HCT116 (cell line): ENCODE measurements at regions not wholly inside any gene's neighbourhood (a gene's known extent, or its start where the extent isn't known, plus 50 kb on each side); places are given as distances from the start of the nearest gene placed in this dataset.

Experiments
- ATAC-seq: fragments of 200-7000 bp; cut with Tn5 transposase; 2 replicates; pipeline ENCODE4 v1.9.1; 2020; ENCODE audit warnings: mild to moderate bottlenecking, moderate library complexity
- BruUV-seq: library from RNA; stranded (reverse); fragments of 400-500 nt; replicated peaks from 2 replicates; lab custom pipeline; 2021; lab: Mats Ljungman, UMichigan
- CTCF ChIA-PET: fragments of 300-600 bp; sonication (Branson Sonifier 250); formaldehyde crosslinking; loops from one replicate; lab custom pipeline; 2021; ENCODE audit warnings: antibody characterized with exemption; lab: Charles Lee
- POLR2A ChIA-PET: fragments of 300-600, 350-600 bp; sonication (Branson Sonifier 250); formaldehyde crosslinking; loops from one replicate; lab custom pipeline; 2021; ENCODE audit warnings: antibody characterized with exemption; lab: Charles Lee
- RAD21 ChIA-PET, 2 experiments: fragments of 300-600 bp; sonication (Branson Sonifier 250); formaldehyde crosslinking; loops; one replicate each; lab custom pipeline; 2023; ENCODE audit warnings: low total read pairs in 2 of 2; ENCODE audit not compliant: uncharacterized antibody in 2 of 2, unreplicated experiment in 2 of 2, low non-redundant PET in 1 of 2; lab: Charles Lee
- DNase-seq: peaks from one replicate; pipeline ENCODE4 v3.0.0-alpha.2; 2010; ENCODE audit warnings: low read depth, low spot score
- H2AFZ ChIP-seq: fragments of 200-600 bp; shearing (Covaris generic), sonication (generic); 2 replicates; pipeline ENCODE4 v1.6.1; 2017; ENCODE audit warnings: low read depth, mixed run types, mixed read lengths, antibody characterized with exemption, low read length; ENCODE audit not compliant: poor library complexity, severe bottlenecking
- H3K27ac ChIP-seq: 2 replicates; pipeline ENCODE4 v1.5.1; 2012; ENCODE audit warnings: low read depth, low read length
- H3K27me3 ChIP-seq: fragments of 200-600 bp; sonication (generic); 2 replicates; pipeline ENCODE4 v1.6.1; 2016; ENCODE audit warnings: mixed run types, low read length, mixed read lengths; ENCODE audit not compliant: insufficient read depth
- H3K36me3 ChIP-seq, 2 experiments: fragments of 200-500 bp in 1 of 2; fragments of 200-600 bp in 1 of 2; sonication (Bioruptor generic) in 1 of 2; sonication (generic) in 1 of 2; 2 replicates each; pipeline versions ENCODE4 v1.5.1 to v1.6.1; 2014 to 2016; ENCODE audit warnings: low read length in 2 of 2, inconsistent platforms in 1 of 2, mixed read lengths in 1 of 2, mixed run types in 1 of 2; ENCODE audit not compliant: insufficient read depth in 2 of 2, control insufficient read depth in 1 of 2
- H3K4me1 ChIP-seq, 2 experiments: fragments of 200-600 bp in 1 of 2; sonication (generic) in 1 of 2; 2 replicates each; pipeline versions ENCODE4 v1.5.1 to v1.6.1; 2012 to 2017; ENCODE audit warnings: low read length in 2 of 2, inconsistent platforms in 1 of 2, mild to moderate bottlenecking in 1 of 2, mixed read lengths in 1 of 2, mixed run types in 1 of 2, moderate library complexity in 1 of 2; ENCODE audit not compliant: insufficient read depth in 2 of 2, control insufficient read depth in 1 of 2
- H3K4me2 ChIP-seq: fragments of 200-600 bp; sonication (generic); 2 replicates; pipeline ENCODE4 v1.6.1; 2017; ENCODE audit warnings: mixed run types, low read length, mixed read lengths
- H3K4me3 ChIP-seq, 2 experiments: fragments of 200-600 bp in 1 of 2; sonication (generic) in 1 of 2; replicated peaks in 1 of 2; 2 replicates each; pipeline ENCODE4 v1.5.1; 2011 to 2016; ENCODE audit warnings: low read length in 2 of 2, control low read depth in 1 of 2, low read depth in 1 of 2, mild to moderate bottlenecking in 1 of 2, mixed read lengths in 1 of 2, mixed run types in 1 of 2
- H3K79me2 ChIP-seq: fragments of 200-600 bp; sonication (generic); 2 replicates; pipeline ENCODE4 v1.6.1; 2017; ENCODE audit warnings: mild to moderate bottlenecking, mixed run types, low read length, moderate library complexity, mixed read lengths; ENCODE audit not compliant: insufficient read depth
- H3K9ac ChIP-seq: fragments of 200-600 bp; sonication (generic); 2 replicates; pipeline ENCODE4 v1.6.1; 2016; ENCODE audit warnings: low read length, mixed read lengths
- H3K9me2 ChIP-seq: fragments of 200-600 bp; sonication (generic), shearing (Covaris generic); 2 replicates; pipeline ENCODE4 v1.6.1; 2017; ENCODE audit warnings: mixed run types, mild to moderate bottlenecking, moderate library complexity; ENCODE audit not compliant: insufficient read depth
- H3K9me3 ChIP-seq, 2 experiments: fragments of 200-500 bp in 1 of 2; fragments of 200-600 bp in 1 of 2; sonication (Bioruptor generic) in 1 of 2; sonication (generic) in 1 of 2; 2 replicates each; pipeline ENCODE4 v1.6.1; 2014 to 2017; ENCODE audit warnings: low read length in 2 of 2, mixed read lengths in 2 of 2, inconsistent platforms in 1 of 2, low read depth in 1 of 2, mild to moderate bottlenecking in 1 of 2, mixed run types in 1 of 2, moderate library complexity in 1 of 2; ENCODE audit not compliant: control insufficient read depth in 1 of 2, insufficient read depth in 1 of 2
- H4K20me1 ChIP-seq: fragments of 200-600 bp; sonication (generic), shearing (Covaris generic); 2 replicates; pipeline ENCODE4 v1.6.1; 2017; ENCODE audit warnings: mixed run types, mild to moderate bottlenecking, moderate library complexity; ENCODE audit not compliant: insufficient read depth
- ATF3 ChIP-seq: IDR thresholded peaks from 2 replicates; pipeline ENCODE4 v1.6.1; 2012
- CBX3 ChIP-seq: IDR thresholded peaks from 2 replicates; pipeline ENCODE4 v1.6.1; 2012; ENCODE audit warnings: low read depth
- EZH2 ChIP-seq: fragments of 200-600 bp; sonication (generic); IDR thresholded peaks from 2 replicates; pipeline ENCODE4 v1.6.1; 2017; ENCODE audit warnings: antibody characterized with exemption, mixed run types
- EZH2phosphoT487 ChIP-seq: fragments of 200-600 bp; IDR thresholded peaks from 2 replicates; pipeline ENCODE4 v1.6.1; 2018; ENCODE audit warnings: antibody characterized with exemption, borderline replicate concordance
- JUND ChIP-seq: IDR thresholded peaks from 2 replicates; pipeline ENCODE4 v1.6.1; 2012
- MAX ChIP-seq: IDR thresholded peaks from 2 replicates; pipeline ENCODE4 v1.6.1; 2012
- POLR2A ChIP-seq: IDR thresholded peaks from 2 replicates; pipeline ENCODE4 v1.7.0; 2011; ENCODE audit warnings: borderline replicate concordance; ENCODE audit not compliant: insufficient read depth, insufficient read length; ENCODE audit errors: extremely low read depth
- POLR2AphosphoS5 ChIP-seq: IDR thresholded peaks from 2 replicates; pipeline ENCODE4 v1.6.1; 2011; ENCODE audit warnings: mild to moderate bottlenecking, low read depth, low read length, moderate library complexity
- RAD21 ChIP-seq: IDR thresholded peaks from 2 replicates; pipeline ENCODE4 v1.6.1; 2012; ENCODE audit warnings: low read depth, mild to moderate bottlenecking
- SIN3A ChIP-seq: IDR thresholded peaks from 2 replicates; pipeline ENCODE4 v1.6.1; 2012; ENCODE audit warnings: low read depth
- ZFX ChIP-seq: fragments of 450-650 bp; IDR thresholded peaks from 2 replicates; pipeline ENCODE4 v1.6.1; 2017
- ZNF274 ChIP-seq: fragments of 200-500 bp; sonication (Bioruptor generic); IDR thresholded peaks from 2 replicates; pipeline ENCODE4 v1.6.1; 2014; ENCODE audit warnings: mild to moderate bottlenecking, low read depth, low read length, inconsistent platforms
- intact Hi-C: fragments of 100-400 bp; cut with micrococcal nuclease; formaldehyde crosslinking; loops from 2 replicates; pipeline ENCODE4 v1.10.0; 2022

GRCh38 chr6:92069781-92070180 is 1349.6 kb downstream of the EPHA7 start:
- H3K4me2 ChIP-seq, result no peak overlapping the region
- H4K20me1 ChIP-seq, result no peaks in the 10 kb centered on the region
- no peaks in the 10 kb centered on the region for H3K9me2 ChIP-seq
- ChIA-PET RAD21 (no interaction called here), POLR2A (no interaction called here), CTCF (no interaction called here)
- no peaks in the 10 kb centered on the region for H3K27me3 ChIP-seq
- DNase-seq (no peak), ATAC-seq (no peak)
- no peak overlapping the region for H3K27ac ChIP-seq
- no TSS peak for BruUV-seq
- no peak overlapping the region for H2AFZ ChIP-seq
- TF ChIP-seq CBX3 (no peak), SIN3A (no peak), MAX (no peak), POLR2AphosphoS5 (no peak), EZH2phosphoT487 (no peak), ATF3 (no peak), EZH2 (no peak), POLR2A (no peak)
- no peaks in the 10 kb centered on the region for H3K4me1 ChIP-seq
- no peaks in the 10 kb centered on the region for H3K36me3 ChIP-seq
- intact Hi-C loops, result no loop called here
- H3K4me3 ChIP-seq, result no peak overlapping the region
- 0 out of 4 replicates have a peak, but pooled peaks cover 3 to 4% of the 10 kb centered on the region in 2 experiments for H3K9me3 ChIP-seq
- H3K79me2 ChIP-seq, result no peaks in the 10 kb centered on the region
- no peak overlapping the region for H3K9ac ChIP-seq

- H3K36me3 ChIP-seq, result no peaks in the 10 kb centered on the region
- ChIA-PET RAD21 (no interaction called here), POLR2A (no interaction called here), CTCF (no interaction called here)
- DNase-seq (no peak), ATAC-seq (no peak)
- H3K4me2 ChIP-seq, result no peak overlapping the region
- H3K4me1 ChIP-seq, result no peaks in the 10 kb centered on the region
- no peak overlapping the region for H2AFZ ChIP-seq
- no peaks in the 10 kb centered on the region for H3K79me2 ChIP-seq
- no TSS peak for BruUV-seq
- H4K20me1 ChIP-seq, result no peaks in the 10 kb centered on the region; the same call in 1 of the 2 replicates
- no peak overlapping the region for H3K27ac ChIP-seq
- intact Hi-C loops, result no loop called here
- no peak for TF ChIP-seq JUND
- no peak for TF ChIP-seq EZH2
- no peak for TF ChIP-seq ZNF274
- no peak for TF ChIP-seq ATF3
- no peak for TF ChIP-seq CBX3
- TF ChIP-seq ZFX, result no peak
- no peak for TF ChIP-seq RAD21
- TF ChIP-seq, all 23 proteins: peak for 0
- peaks cover 2 to 27% of the 10 kb centered on the region in 2 experiments; a peak in 2 of 4 replicates for H3K9me3 ChIP-seq
- H3K9ac ChIP-seq, result no peak overlapping the region
- no peaks in the 10 kb centered on the region for H3K9me2 ChIP-seq
- H3K27me3 ChIP-seq, result no peaks in the 10 kb centered on the region
- no peak overlapping the region for H3K4me3 ChIP-seq
Measured at GRCh38 chr6:92052513-92052912, 1366.8 kb downstream of the EPHA7 start.
